Ascending aorta (tissue), 2 donors: ENCODE measurements at regions not wholly inside any gene's neighbourhood (a gene's known extent, or its start where the extent isn't known, plus 50 kb on each side); places are given as distances from the start of the nearest gene placed in this dataset.

Source experiments
- DNase-seq, 2 donors: peaks; one replicate each; pipeline ENCODE4 v3.0.0-alpha.2; 2019; ENCODE audit warnings: low spot score in 2 of 2
- H3K27ac ChIP-seq, 2 donors: fragments of 200-600 bp; sonication (generic); one replicate each; pipeline ENCODE4 v1.5.1; 2016 to 2017; ENCODE audit warnings: mild to moderate bottlenecking in 1 of 2
- H3K27me3 ChIP-seq: fragments of 200-600 bp; sonication (generic); one replicate; pipeline ENCODE4 v1.5.1; 2017
- H3K36me3 ChIP-seq, 2 donors: fragments of 200-600 bp; sonication (generic); one replicate each; pipeline ENCODE4 v1.5.1; 2016
- H3K4me1 ChIP-seq, 2 donors: fragments of 200-600 bp; sonication (generic); one replicate each; pipeline ENCODE4 v1.5.1; 2016 to 2017; ENCODE audit warnings: mild to moderate bottlenecking in 1 of 2
- H3K4me3 ChIP-seq, 2 donors: fragments of 200-600 bp; sonication (generic); one replicate each; pipeline ENCODE4 v1.5.1; 2016 to 2017; ENCODE audit warnings: mild to moderate bottlenecking in 1 of 2
- H3K9me3 ChIP-seq, 2 donors: fragments of 200-600 bp; sonication (generic); one replicate each; pipeline ENCODE4 v1.5.1; 2016
- intact Hi-C: fragments of 100-400 bp; cut with DNase I; formaldehyde crosslinking; loops from one replicate; pipeline ENCODE4 v1.15.1; 2023
- TF ChIP-seq, protein P1 (sequence below), 3 experiments: fragments of 200-600 bp in 2 of 3; fragments of 450-650 bp in 1 of 3; sonication (generic) in 2 of 3; IDR thresholded peaks; one replicate each; pipeline ENCODE4 v1.5.1; 2016 to 2019; ENCODE audit warnings: antibody characterized with exemption in 3 of 3, mild to moderate bottlenecking in 1 of 3, moderate library complexity in 1 of 3

DNA sequence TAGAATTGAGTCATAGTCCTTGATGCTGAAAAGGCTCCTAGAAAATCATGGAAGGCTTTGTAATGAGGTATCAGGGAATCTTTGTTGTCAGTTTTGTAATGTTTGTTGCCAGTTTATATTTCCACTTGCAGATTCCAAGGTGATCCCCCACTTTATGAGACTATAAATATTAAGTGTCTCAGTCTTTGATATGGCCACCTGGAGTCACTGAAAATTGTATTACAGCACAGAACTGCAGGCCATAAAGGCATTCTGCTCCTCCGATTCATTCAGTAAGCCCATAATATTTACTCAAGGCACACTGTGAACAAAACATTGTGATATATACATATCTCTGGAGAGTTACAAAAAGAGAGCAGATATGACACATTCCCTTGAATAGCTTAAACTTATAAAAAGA, 457.8 kb upstream of the ZNF385D start:
- no peaks in the 10 kb centered on the region for H3K9me3 ChIP-seq
- TF ChIP-seq, protein P1, sequence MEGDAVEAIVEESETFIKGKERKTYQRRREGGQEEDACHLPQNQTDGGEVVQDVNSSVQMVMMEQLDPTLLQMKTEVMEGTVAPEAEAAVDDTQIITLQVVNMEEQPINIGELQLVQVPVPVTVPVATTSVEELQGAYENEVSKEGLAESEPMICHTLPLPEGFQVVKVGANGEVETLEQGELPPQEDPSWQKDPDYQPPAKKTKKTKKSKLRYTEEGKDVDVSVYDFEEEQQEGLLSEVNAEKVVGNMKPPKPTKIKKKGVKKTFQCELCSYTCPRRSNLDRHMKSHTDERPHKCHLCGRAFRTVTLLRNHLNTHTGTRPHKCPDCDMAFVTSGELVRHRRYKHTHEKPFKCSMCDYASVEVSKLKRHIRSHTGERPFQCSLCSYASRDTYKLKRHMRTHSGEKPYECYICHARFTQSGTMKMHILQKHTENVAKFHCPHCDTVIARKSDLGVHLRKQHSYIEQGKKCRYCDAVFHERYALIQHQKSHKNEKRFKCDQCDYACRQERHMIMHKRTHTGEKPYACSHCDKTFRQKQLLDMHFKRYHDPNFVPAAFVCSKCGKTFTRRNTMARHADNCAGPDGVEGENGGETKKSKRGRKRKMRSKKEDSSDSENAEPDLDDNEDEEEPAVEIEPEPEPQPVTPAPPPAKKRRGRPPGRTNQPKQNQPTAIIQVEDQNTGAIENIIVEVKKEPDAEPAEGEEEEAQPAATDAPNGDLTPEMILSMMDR (IDR thresholded peaks at IDR 0.05) = no peak
- H3K4me1 ChIP-seq = no peaks in the 10 kb centered on the region
- DNase-seq = no peak
- H3K27ac ChIP-seq = no peak overlapping the region
- intact Hi-C loops = no loop called here
- no peaks in the 10 kb centered on the region for H3K36me3 ChIP-seq
- no peak overlapping the region for H3K4me3 ChIP-seq
- no peaks in the 10 kb centered on the region for H3K27me3 ChIP-seq

DNA sequence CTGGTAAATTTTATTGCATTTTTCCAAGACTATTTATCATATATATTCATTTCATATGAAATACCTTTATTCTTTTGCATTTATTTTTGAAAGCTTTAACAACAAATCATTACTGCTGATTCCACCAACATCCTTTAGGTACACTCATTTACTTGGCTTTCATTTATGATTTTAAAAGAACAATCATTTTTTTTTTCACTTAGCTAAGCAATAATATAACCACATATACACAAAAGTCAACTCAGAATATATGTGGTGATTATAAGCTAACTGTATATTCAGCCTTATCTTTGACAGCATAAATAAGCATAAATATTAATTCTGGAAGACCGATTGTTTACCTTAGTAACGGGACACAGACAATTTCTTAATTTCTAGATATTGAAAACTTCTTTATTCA, 458.6 kb upstream of the ZNF385D start:
- H3K9me3 ChIP-seq = no peaks in the 10 kb centered on the region
- no peak overlapping the region for H3K4me3 ChIP-seq
- no peaks in the 10 kb centered on the region for H3K4me1 ChIP-seq
- no peak for DNase-seq
- H3K36me3 ChIP-seq = no peaks in the 10 kb centered on the region
- H3K27ac ChIP-seq = no peak overlapping the region
- intact Hi-C loops = no loop called here
- TF ChIP-seq, protein P1 (IDR thresholded peaks at IDR 0.05) = no peak
- no peaks in the 10 kb centered on the region for H3K27me3 ChIP-seq

DNA sequence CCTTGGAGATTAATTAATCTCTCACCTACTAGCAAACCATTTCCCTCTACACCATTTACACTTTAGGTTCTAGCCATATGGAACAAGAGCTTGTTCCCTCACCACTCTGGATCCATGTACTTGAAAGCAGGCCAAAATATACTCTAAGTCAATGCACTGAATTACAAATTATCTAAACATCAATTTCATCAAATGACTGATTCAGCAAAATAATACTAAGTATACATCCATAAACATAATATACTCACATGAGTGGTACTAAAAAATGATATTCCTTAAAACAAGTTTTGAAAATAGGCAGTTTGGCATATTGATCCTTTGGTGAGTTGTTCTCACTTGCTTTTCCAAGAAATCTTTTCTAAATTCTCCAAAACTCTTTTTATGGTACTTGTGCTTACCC, 459.7 kb upstream of the ZNF385D start:
- Histone ChIP-seq H3K4me1 (no peaks in the 10 kb centered on the region), H3K9me3 (no peaks in the 10 kb centered on the region), H3K27ac (no peak overlapping the region), H3K36me3 (no peaks in the 10 kb centered on the region), H3K4me3 (no peak overlapping the region), H3K27me3 (no peaks in the 10 kb centered on the region)
- TF ChIP-seq, protein P1 (IDR thresholded peaks at IDR 0.05) = no peak
- intact Hi-C loops = no loop called here
- no peak for DNase-seq

DNA sequence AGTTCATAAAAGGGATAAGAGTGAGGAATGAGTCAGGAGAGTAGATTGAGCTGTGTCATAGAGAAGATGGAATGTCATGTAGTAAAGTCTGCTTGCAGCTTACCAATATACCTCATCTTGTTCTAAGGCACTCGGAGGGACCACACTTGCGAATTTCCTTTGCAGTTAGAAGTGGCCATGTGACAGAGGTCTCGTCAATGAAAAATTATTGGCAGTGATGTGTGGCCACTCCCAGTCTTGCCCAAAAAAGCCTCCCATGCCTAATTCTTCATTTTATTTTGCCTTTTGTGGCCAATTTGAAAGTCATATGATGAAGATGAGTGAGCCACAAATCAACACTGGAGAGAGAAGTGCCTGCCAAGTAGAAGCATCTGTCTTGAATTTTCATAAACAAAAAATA, 465.6 kb upstream of the ZNF385D start:
- H3K36me3 ChIP-seq = no peaks in the 10 kb centered on the region
- no peak for DNase-seq
- H3K4me3 ChIP-seq = no peak overlapping the region
- H3K27ac ChIP-seq = no peak overlapping the region
- H3K9me3 ChIP-seq = no peaks in the 10 kb centered on the region
- H3K27me3 ChIP-seq = no peaks in the 10 kb centered on the region
- intact Hi-C loops = no loop called here
- TF ChIP-seq, protein P1 (IDR thresholded peaks at IDR 0.05) = no peak
- H3K4me1 ChIP-seq = no peaks in the 10 kb centered on the region

DNA sequence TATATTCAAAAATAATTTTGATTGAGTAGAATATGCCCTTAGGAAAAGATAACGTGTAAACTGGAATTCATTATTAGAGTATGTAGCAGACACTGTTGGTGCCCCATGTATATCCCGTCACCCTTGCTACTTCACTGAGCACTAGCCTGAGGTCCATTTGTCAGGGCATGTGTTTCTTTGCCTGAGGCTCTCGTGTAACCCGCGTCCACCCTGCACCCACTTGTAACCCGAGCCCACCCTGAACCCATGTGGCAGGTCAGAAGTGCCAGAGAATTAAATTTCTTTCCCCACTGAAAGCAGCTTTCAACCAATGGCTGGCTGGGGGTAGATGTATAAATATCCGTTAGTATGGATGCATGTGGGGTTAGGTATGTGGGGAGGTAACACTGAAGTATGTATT, 474.2 kb upstream of the ZNF385D start:
- Histone ChIP-seq H3K4me3 (no peak overlapping the region), H3K4me1 (no peaks in the 10 kb centered on the region), H3K9me3 (no peaks in the 10 kb centered on the region), H3K36me3 (no peaks in the 10 kb centered on the region), H3K27ac (no peak overlapping the region), H3K27me3 (no peaks in the 10 kb centered on the region)
- TF ChIP-seq, protein P1 (IDR thresholded peaks at IDR 0.05) = no peak
- intact Hi-C loops = no loop called here
- DNase-seq = no peak

DNA sequence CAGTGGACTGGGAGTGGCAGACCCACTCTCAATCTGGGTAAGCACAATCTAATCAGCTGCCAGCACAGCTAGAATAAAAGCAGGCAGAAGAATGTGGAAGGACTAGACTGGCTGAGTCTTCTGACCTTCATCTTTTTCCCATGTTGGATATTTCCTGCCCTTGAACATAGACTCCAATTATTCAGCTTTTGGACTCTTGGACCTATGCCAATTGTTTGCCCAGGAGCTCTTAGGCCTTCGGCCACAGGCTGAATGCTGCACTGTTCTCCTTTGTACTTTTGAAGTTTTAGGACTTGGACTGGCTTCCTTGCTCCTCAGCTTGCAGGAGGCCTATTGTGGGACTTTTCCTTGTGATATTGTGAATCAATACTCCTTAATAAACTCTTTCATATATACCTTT, 477.7 kb upstream of the ZNF385D start:
- TF ChIP-seq, protein P1 (IDR thresholded peaks at IDR 0.05) = no peak
- intact Hi-C loops = no loop called here

More for the DNA sequence above, 477.7 kb upstream of the ZNF385D start:
- no peaks in the 10 kb centered on the region for H3K4me1 ChIP-seq
- H3K36me3 ChIP-seq = no peaks in the 10 kb centered on the region
- DNase-seq = no peak
- H3K27ac ChIP-seq = no peak overlapping the region
- H3K9me3 ChIP-seq = no peaks in the 10 kb centered on the region
- H3K4me3 ChIP-seq = no peak overlapping the region
- H3K27me3 ChIP-seq = no peaks in the 10 kb centered on the region
